ENCODE measurements at regions not wholly inside any gene's neighbourhood (a gene's known extent, or its start where the extent isn't known, plus 50 kb on each side); places are given as distances from the start of the nearest gene placed in this dataset.

GRCh38 chr10:71072131-71072822, 140.1 kb upstream of the UNC5B start:
- no peaks in the 10 kb centered on the region for H3K27me3 ChIP-seq
- peak in 1 of 2 donors; percentile 31 for ATAC-seq (ENCODE audit: low FRiP score in 2 of 2)
- no peak for DNase-seq
- WGBS, 2 donors, result 87% methylated on average over 11 of the region's 11 CpGs
- TF ChIP-seq POLR2AphosphoS5 (IDR thresholded peaks at IDR 0.05) (no peak), POLR2A (IDR thresholded peaks at IDR 0.05) (no peak), EP300 (IDR thresholded peaks at IDR 0.05) (no peak)
- TF ChIP-seq, protein P1, sequence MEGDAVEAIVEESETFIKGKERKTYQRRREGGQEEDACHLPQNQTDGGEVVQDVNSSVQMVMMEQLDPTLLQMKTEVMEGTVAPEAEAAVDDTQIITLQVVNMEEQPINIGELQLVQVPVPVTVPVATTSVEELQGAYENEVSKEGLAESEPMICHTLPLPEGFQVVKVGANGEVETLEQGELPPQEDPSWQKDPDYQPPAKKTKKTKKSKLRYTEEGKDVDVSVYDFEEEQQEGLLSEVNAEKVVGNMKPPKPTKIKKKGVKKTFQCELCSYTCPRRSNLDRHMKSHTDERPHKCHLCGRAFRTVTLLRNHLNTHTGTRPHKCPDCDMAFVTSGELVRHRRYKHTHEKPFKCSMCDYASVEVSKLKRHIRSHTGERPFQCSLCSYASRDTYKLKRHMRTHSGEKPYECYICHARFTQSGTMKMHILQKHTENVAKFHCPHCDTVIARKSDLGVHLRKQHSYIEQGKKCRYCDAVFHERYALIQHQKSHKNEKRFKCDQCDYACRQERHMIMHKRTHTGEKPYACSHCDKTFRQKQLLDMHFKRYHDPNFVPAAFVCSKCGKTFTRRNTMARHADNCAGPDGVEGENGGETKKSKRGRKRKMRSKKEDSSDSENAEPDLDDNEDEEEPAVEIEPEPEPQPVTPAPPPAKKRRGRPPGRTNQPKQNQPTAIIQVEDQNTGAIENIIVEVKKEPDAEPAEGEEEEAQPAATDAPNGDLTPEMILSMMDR (IDR thresholded peaks at IDR 0.05), result no peak
- H3K4me3 ChIP-seq, result no peak overlapping the region
- no peaks in the 10 kb centered on the region for H3K4me1 ChIP-seq
- no peaks in the 10 kb centered on the region for H3K36me3 ChIP-seq
- no peak overlapping the region for H3K27ac ChIP-seq
- no peaks in the 10 kb centered on the region for H3K9me3 ChIP-seq

DNA sequence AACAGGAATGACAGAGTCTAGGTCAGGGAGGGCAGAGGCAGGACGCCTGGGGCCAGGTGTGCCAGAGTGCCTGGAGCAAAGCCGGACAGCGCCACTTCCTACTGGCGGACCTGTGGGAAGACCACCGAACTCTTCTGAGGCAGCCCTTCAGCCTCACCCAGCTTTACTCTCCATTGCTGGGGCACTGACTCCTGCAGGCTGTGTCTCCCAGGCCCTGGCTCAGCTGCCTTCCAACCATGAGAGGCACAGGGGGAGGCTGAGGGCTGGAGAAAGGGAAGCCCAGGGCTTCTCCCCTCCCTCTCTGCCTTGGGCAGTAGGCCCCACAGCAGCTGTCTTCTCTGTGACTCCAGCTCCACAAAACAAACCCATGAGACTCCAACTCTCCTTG, 139.6 kb upstream of the UNC5B start:
- 79 to 87% methylated on average over 4 to 5 of the region's 5 CpGs for whole genome bisulfite sequencing, 2 donors
- TF ChIP-seq EP300 (IDR thresholded peaks at IDR 0.05) (no peak), POLR2AphosphoS5 (IDR thresholded peaks at IDR 0.05) (no peak), POLR2A (IDR thresholded peaks at IDR 0.05) (no peak)
- TF ChIP-seq, protein P1 (IDR thresholded peaks at IDR 0.05), result no peak
- DNase-seq, result no peak

GRCh38 chr10:71073451-71074175, 138.8 kb upstream of the UNC5B start:
- DNase-seq, result no peak
- Histone ChIP-seq H3K4me1 (no peaks in the 10 kb centered on the region), H3K9me3 (no peaks in the 10 kb centered on the region), H3K27ac (no peak overlapping the region), H3K27me3 (no peaks in the 10 kb centered on the region), H3K36me3 (no peaks in the 10 kb centered on the region), H3K4me3 (no peak overlapping the region)
- ATAC-seq (ENCODE audit: low FRiP score in 2 of 2), result no peak
- TF ChIP-seq, protein P1 (IDR thresholded peaks at IDR 0.05), result no peak
- TF ChIP-seq POLR2AphosphoS5 (IDR thresholded peaks at IDR 0.05), result no peak
- no peak for TF ChIP-seq POLR2A (IDR thresholded peaks at IDR 0.05)
- TF ChIP-seq EP300 (IDR thresholded peaks at IDR 0.05), result no peak
- WGBS, 2 donors, result 75 to 87% methylated on average over 10 to 12 of the region's 12 CpGs

More for the DNA sequence above, 139.6 kb upstream of the UNC5B start:
- ATAC-seq (ENCODE audit: low FRiP score in 2 of 2), result no peak
- Histone ChIP-seq H3K4me1 (no peaks in the 10 kb centered on the region), H3K36me3 (no peaks in the 10 kb centered on the region), H3K27me3 (no peaks in the 10 kb centered on the region), H3K4me3 (no peak overlapping the region), H3K9me3 (no peaks in the 10 kb centered on the region), H3K27ac (no peak overlapping the region)

- H3K4me3 ChIP-seq, result no peak overlapping the region
- ATAC-seq (ENCODE audit: low FRiP score in 2 of 2), result no peak
- no peaks in the 10 kb centered on the region for H3K4me1 ChIP-seq
- H3K9me3 ChIP-seq, result no peaks in the 10 kb centered on the region
- H3K27ac ChIP-seq, result no peak overlapping the region
- WGBS, 2 donors, result 76 to 93% methylated on average over 4 to 7 of the region's 7 CpGs
- no peak for DNase-seq
- no peaks in the 10 kb centered on the region for H3K27me3 ChIP-seq
- H3K36me3 ChIP-seq, result no peaks in the 10 kb centered on the region
- TF ChIP-seq EP300 (IDR thresholded peaks at IDR 0.05) (no peak), POLR2A (IDR thresholded peaks at IDR 0.05) (no peak)
These were observed 138.1 kb upstream of the UNC5B start for GRCh38 chr10:71074176-71074755.

DNA sequence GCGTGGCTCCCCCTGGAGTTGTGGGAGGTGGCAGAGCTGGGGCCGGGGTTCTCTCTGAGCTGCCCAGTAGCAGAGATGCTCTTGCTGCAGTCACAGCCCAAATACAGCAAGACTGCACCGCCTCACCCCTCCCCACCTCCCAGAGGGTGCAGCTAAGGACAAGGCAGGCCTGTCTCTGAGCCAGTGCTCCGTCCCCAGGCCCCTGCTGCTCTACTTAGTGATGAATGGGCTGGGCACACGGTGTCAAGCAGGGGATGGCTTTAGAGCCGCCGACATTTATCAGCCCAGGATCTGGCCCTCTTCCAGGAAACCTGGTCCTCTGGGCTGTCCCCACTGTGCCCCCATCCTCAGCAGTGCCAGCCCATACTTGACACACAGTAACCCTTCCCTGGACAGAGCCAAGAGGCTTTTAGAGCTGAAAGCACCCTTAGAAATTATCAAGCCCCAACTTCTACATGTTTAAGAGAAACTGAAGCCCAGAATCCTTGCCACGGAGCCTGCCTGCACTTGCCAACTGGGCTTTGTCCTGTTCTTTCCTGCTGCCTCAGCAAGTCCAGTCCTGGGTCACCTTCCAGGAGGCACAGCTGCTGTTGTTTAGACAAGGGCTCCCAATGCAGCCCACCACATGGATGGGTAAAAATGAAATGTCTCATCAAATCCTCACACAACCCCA, 137.1 kb upstream of the UNC5B start:
- no peak overlapping the region for H3K4me3 ChIP-seq

More for the DNA sequence above, 137.1 kb upstream of the UNC5B start:
- peak in 1 of 2 donors; percentile 12 for DNase-seq
- H3K36me3 ChIP-seq, result no peaks in the 10 kb centered on the region
- H3K27me3 ChIP-seq, result no peaks in the 10 kb centered on the region
- TF ChIP-seq, protein P1 (IDR thresholded peaks at IDR 0.05), result no peak
- TF ChIP-seq POLR2AphosphoS5 (IDR thresholded peaks at IDR 0.05), result no peak
- no peak for TF ChIP-seq EP300 (IDR thresholded peaks at IDR 0.05)
- no peak for TF ChIP-seq POLR2A (IDR thresholded peaks at IDR 0.05)
- no peak overlapping the region for H3K27ac ChIP-seq
- ATAC-seq (ENCODE audit: low FRiP score in 2 of 2), result no peak
- no peaks in the 10 kb centered on the region for H3K4me1 ChIP-seq
- 35 to 67% methylated on average over 3 to 7 of the region's 8 CpGs for WGBS, 2 donors
- H3K9me3 ChIP-seq, result no peaks in the 10 kb centered on the region

Data from upper lobe of left lung (tissue), 6 donors.